Uterus (tissue), 3 donors: ENCODE measurements at regions not wholly inside any gene's neighbourhood (a gene's known extent, or its start where the extent isn't known, plus 50 kb on each side); places are given as distances from the start of the nearest gene placed in this dataset.

Source experiments
- DNase-seq, 2 donors: peaks; one replicate each; pipeline ENCODE4 v3.0.0-alpha.2; 2019 to 2020
- H3K27ac ChIP-seq, 2 donors: fragments of 200-600 bp; sonication (generic); 1 replicate in 1 of 2; 2 replicates in 1 of 2; pipeline ENCODE4 v1.5.1; 2016 to 2018
- H3K27me3 ChIP-seq, 2 donors: fragments of 200-600 bp; sonication (generic); one replicate each; pipeline ENCODE4 v1.5.1; 2018 to 2019; ENCODE audit warnings: control low read depth in 1 of 2
- H3K36me3 ChIP-seq, 2 donors: fragments of 200-600 bp; sonication (generic); one replicate each; pipeline ENCODE4 v1.5.1; 2019; ENCODE audit warnings: control low read depth in 1 of 2
- H3K4me1 ChIP-seq, 2 donors: fragments of 200-600 bp; sonication (generic); one replicate each; pipeline ENCODE4 v1.5.1; 2018 to 2019; ENCODE audit warnings: control low read depth in 1 of 2
- H3K4me3 ChIP-seq, 2 donors: fragments of 200-600 bp; sonication (generic); 1 replicate in 1 of 2; 2 replicates in 1 of 2; pipeline ENCODE4 v1.5.1; 2018 to 2019; ENCODE audit warnings: mild to moderate bottlenecking in 1 of 2
- H3K9me3 ChIP-seq, 2 donors: fragments of 200-600 bp; sonication (generic); one replicate each; pipeline ENCODE4 v1.5.1; 2019; ENCODE audit warnings: control low read depth in 1 of 2
- POLR2A ChIP-seq, 2 donors: fragments of 450-650 bp; IDR thresholded peaks; one replicate each; pipeline ENCODE4 v1.6.1; 2016; ENCODE audit warnings: antibody characterized with exemption in 2 of 2, mild to moderate bottlenecking in 1 of 2, moderate library complexity in 1 of 2
- intact Hi-C: fragments of 100-400 bp; cut with DNase I; formaldehyde crosslinking; loops from one replicate; pipeline ENCODE4 v1.15.1; 2023; ENCODE audit warnings: low total_unique reads
- TF ChIP-seq, protein P1 (sequence below), 4 experiments: fragments of 200-600 bp in 2 of 4; fragments of 450-650 bp in 2 of 4; sonication (generic) in 2 of 4; IDR thresholded peaks; one replicate each; pipeline ENCODE4 v1.5.1; 2016 to 2019; ENCODE audit warnings: antibody characterized with exemption in 4 of 4, mild to moderate bottlenecking in 2 of 4, moderate library complexity in 1 of 4
- donor health status: DM: yes; HTN: yes; CAD: no.

DNA sequence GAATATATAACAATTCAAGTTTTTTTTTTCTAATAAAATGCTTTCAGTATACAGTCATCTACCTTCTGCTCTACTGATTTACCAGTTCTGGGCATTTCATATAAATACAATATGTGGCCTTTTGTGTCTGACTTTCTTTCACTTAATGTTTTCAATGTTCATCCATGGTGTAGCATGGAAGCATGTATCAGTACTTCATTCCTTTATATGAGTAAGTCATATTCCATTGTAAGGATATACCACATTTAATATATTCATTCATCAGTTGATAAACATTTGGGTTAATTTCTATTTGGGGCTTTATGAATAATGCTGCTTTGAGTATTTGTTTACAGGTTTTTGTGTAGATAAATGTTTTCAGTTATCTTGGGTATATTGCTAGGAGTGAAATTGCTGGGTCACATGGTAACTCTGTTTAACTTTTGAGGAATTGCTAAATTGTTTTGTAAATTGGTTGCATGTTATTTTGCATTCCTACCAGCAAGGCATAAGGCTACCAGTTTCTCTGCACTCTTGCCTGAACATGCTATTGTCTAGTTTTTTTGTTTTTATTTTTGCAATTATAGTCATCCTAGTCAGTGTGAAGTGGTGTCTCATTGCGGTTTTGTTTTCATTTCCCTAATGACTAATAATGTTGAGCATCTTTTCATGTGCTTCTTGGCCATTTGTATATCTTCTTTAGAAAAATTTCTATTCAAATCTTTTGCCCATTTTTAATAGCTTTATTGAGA lies 206.1 kb downstream of the TM2D1 start:
- Histone ChIP-seq H3K27me3 (no peaks in the 10 kb centered on the region), H3K4me1 (no peaks in the 10 kb centered on the region), H3K9me3 (no peaks in the 10 kb centered on the region), H3K4me3 (no peak overlapping the region), H3K27ac (no peak overlapping the region), H3K36me3 (no peaks in the 10 kb centered on the region)
- no peak for DNase-seq
- intact Hi-C loops: no loop called here
- TF ChIP-seq POLR2A (IDR thresholded peaks at IDR 0.05): no peak
- TF ChIP-seq, protein P1, sequence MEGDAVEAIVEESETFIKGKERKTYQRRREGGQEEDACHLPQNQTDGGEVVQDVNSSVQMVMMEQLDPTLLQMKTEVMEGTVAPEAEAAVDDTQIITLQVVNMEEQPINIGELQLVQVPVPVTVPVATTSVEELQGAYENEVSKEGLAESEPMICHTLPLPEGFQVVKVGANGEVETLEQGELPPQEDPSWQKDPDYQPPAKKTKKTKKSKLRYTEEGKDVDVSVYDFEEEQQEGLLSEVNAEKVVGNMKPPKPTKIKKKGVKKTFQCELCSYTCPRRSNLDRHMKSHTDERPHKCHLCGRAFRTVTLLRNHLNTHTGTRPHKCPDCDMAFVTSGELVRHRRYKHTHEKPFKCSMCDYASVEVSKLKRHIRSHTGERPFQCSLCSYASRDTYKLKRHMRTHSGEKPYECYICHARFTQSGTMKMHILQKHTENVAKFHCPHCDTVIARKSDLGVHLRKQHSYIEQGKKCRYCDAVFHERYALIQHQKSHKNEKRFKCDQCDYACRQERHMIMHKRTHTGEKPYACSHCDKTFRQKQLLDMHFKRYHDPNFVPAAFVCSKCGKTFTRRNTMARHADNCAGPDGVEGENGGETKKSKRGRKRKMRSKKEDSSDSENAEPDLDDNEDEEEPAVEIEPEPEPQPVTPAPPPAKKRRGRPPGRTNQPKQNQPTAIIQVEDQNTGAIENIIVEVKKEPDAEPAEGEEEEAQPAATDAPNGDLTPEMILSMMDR (IDR thresholded peaks at IDR 0.05): no peak

DNA sequence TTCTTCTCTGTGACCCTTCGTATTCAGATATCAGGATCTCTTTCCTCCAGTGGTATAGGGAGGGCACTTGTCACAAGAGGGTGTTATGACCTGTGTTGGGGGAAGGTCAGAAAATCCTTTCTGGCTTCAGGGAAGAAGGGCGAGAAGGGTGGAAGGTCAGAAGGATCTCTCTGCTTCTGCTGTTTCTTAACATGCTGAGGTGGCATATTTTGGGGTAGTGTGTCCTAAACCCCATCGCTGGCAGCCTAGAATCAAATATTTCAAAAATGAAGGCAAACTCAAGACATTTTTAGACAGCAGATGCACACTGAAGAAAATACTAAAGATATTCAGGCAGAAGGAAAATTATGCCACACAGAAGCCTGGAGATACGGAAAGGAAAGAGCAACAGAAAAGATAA lies 207.6 kb downstream of the TM2D1 start:
- Histone ChIP-seq H3K27me3 (no peaks in the 10 kb centered on the region), H3K4me1 (no peaks in the 10 kb centered on the region), H3K9me3 (no peaks in the 10 kb centered on the region), H3K27ac (no peak overlapping the region), H3K4me3 (no peak overlapping the region), H3K36me3 (no peaks in the 10 kb centered on the region)
- no peak for TF ChIP-seq POLR2A (IDR thresholded peaks at IDR 0.05)
- TF ChIP-seq, protein P1 (IDR thresholded peaks at IDR 0.05): no peak
- no peak for DNase-seq
- intact Hi-C loops: no loop called here

DNA sequence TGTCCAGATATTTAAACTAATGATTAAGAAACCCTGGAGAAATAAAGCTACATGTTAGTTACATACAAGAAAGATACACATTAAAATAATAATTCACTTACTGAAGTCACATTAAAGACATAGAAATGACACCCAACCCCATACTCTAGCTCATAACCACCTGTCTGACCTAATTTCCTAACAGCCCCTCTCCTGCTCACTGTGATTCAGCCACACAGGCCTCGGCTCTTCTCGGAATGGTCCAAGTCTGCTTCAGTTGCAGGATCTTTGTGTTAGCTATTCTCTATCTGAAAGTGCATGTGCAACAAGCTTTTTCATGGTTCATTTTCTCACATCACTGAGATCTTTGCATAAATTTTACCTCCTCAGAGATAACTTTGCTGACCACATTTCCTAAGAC lies 209.8 kb downstream of the TM2D1 start:
- TF ChIP-seq, protein P1 (IDR thresholded peaks at IDR 0.05): no peak
- TF ChIP-seq POLR2A (IDR thresholded peaks at IDR 0.05): no peak
- no peak for DNase-seq
- intact Hi-C loops: no loop called here

More for the DNA sequence above, 209.8 kb downstream of the TM2D1 start:
- no peaks in the 10 kb centered on the region for H3K36me3 ChIP-seq
- no peaks in the 10 kb centered on the region for H3K4me1 ChIP-seq
- H3K27ac ChIP-seq: no peak overlapping the region
- H3K4me3 ChIP-seq: no peak overlapping the region
- no peaks in the 10 kb centered on the region for H3K27me3 ChIP-seq
- no peaks in the 10 kb centered on the region for H3K9me3 ChIP-seq
